Neural crest cell (in vitro differentiated cells): ENCODE measurements at regions not wholly inside any gene's neighbourhood (a gene's known extent, or its start where the extent isn't known, plus 50 kb on each side); places are given as distances from the start of the nearest gene placed in this dataset.

Experiments used
- DNase-seq: peaks from one replicate; pipeline ENCODE4 v3.0.0; 2021; ENCODE audit warnings: low read depth, mixed read lengths, low spot score
- H3K27ac Mint-ChIP-seq: one replicate; pipeline ENCODE4 v1.8.0; 2021; ENCODE audit warnings: mild to moderate bottlenecking, mixed read lengths; ENCODE audit not compliant: unreplicated experiment
- H3K27me3 Mint-ChIP-seq: 2 replicates; pipeline ENCODE4 v1.8.0; 2021; ENCODE audit warnings: low read depth, mild to moderate bottlenecking, mixed read lengths
- H3K36me3 Mint-ChIP-seq: 2 replicates; pipeline ENCODE4 v1.8.0; 2021; ENCODE audit warnings: low read depth, mild to moderate bottlenecking, mixed read lengths
- H3K4me1 Mint-ChIP-seq: 2 replicates; pipeline ENCODE4 v1.8.0; 2021; ENCODE audit warnings: mixed read lengths
- H3K4me3 Mint-ChIP-seq: one replicate; pipeline ENCODE4 v1.8.0; 2021; ENCODE audit warnings: mild to moderate bottlenecking, mixed read lengths
- H3K9me3 Mint-ChIP-seq: 2 replicates; pipeline ENCODE4 v1.8.0; 2021; ENCODE audit warnings: mixed read lengths
- CTCF ChIP-seq: fragments of 200-600 bp; sonication (generic); conservative IDR thresholded peaks from 2 replicates; pipeline ENCODE4 v1.5.0; 2021; ENCODE audit warnings: antibody characterized with exemption, mild to moderate bottlenecking

- H3K27ac Mint-ChIP-seq: no peak overlapping the region
- H3K36me3 Mint-ChIP-seq: no peaks in the 10 kb centered on the region
- no peak for TF ChIP-seq CTCF
- no peak for DNase-seq
- H3K4me3 Mint-ChIP-seq: no peak overlapping the region
- no peaks in the 10 kb centered on the region for H3K9me3 Mint-ChIP-seq
- H3K27me3 Mint-ChIP-seq: peaks cover 43% of the 10 kb centered on the region
- H3K4me1 Mint-ChIP-seq: peaks cover 16% of the 10 kb centered on the region
Observed at GRCh38 chr14:95463171-95463901, 53.1 kb downstream of the SYNE3 start.

GRCh38 chr14:95462491-95462890 lies 54.0 kb downstream of the SYNE3 start:
- H3K27me3 Mint-ChIP-seq: peaks cover 43% of the 10 kb centered on the region
- H3K4me1 Mint-ChIP-seq: peaks cover 16% of the 10 kb centered on the region
- H3K4me3 Mint-ChIP-seq: no peak overlapping the region
- no peaks in the 10 kb centered on the region for H3K9me3 Mint-ChIP-seq
- TF ChIP-seq CTCF: no peak
- no peak for DNase-seq
- H3K36me3 Mint-ChIP-seq: no peaks in the 10 kb centered on the region
- H3K27ac Mint-ChIP-seq: no peak overlapping the region

GRCh38 chr14:95460647-95461478 lies 55.6 kb downstream of the SYNE3 start:
- no peaks in the 10 kb centered on the region for H3K36me3 Mint-ChIP-seq
- H3K27me3 Mint-ChIP-seq: peaks cover 43% of the 10 kb centered on the region
- no peak overlapping the region for H3K4me3 Mint-ChIP-seq
- no peaks in the 10 kb centered on the region for H3K9me3 Mint-ChIP-seq
- DNase-seq: no peak
- peaks cover 16% of the 10 kb centered on the region for H3K4me1 Mint-ChIP-seq
- peak overlapping the region; percentile 10 for H3K27ac Mint-ChIP-seq
- no peak for TF ChIP-seq CTCF

- no peak for DNase-seq
- Mint-ChIP-seq H3K27ac (no peak overlapping the region), H3K27me3 (peaks cover 36% of the 10 kb centered on the region), H3K4me1 (peaks cover 16% of the 10 kb centered on the region), H3K4me3 (no peak overlapping the region), H3K9me3 (no peaks in the 10 kb centered on the region), H3K36me3 (no peaks in the 10 kb centered on the region)
- no peak for TF ChIP-seq CTCF
Observed at GRCh38 chr14:95458906-95459305, 57.5 kb downstream of the SYNE3 start.

- Mint-ChIP-seq H3K4me3 (no peak overlapping the region), H3K27ac (no peak overlapping the region), H3K4me1 (peaks cover 16% of the 10 kb centered on the region), H3K27me3 (peaks cover 36% of the 10 kb centered on the region), H3K9me3 (no peaks in the 10 kb centered on the region), H3K36me3 (no peaks in the 10 kb centered on the region)
- TF ChIP-seq CTCF: no peak
- no peak for DNase-seq
Observed at GRCh38 chr14:95458459-95458858, 58.0 kb downstream of the SYNE3 start.
